Breast epithelium (tissue), 4 donors: ENCODE measurements at regions not wholly inside any gene's neighbourhood (a gene's known extent, or its start where the extent isn't known, plus 50 kb on each side); places are given as distances from the start of the nearest gene placed in this dataset.

Experiments used
- DNase-seq, 2 donors: peaks; one replicate each; pipeline ENCODE4 v3.0.0-alpha.2; 2019; ENCODE audit warnings: low spot score in 2 of 2
- H3K27ac ChIP-seq, 2 donors: fragments of 200-600 bp; sonication (generic) in 1 of 2; one replicate each; pipeline ENCODE4 v1.5.1; 2016 to 2019; ENCODE audit warnings: mild to moderate bottlenecking in 1 of 2
- H3K27me3 ChIP-seq, 2 donors: fragments of 200-600 bp; sonication (generic) in 1 of 2; one replicate each; pipeline versions ENCODE4 v1.5.1 to v1.6.0; 2017 to 2019; ENCODE audit warnings: control low read depth in 1 of 2, mild to moderate bottlenecking in 1 of 2
- H3K36me3 ChIP-seq: fragments of 200-600 bp; one replicate; pipeline ENCODE4 v1.5.1; 2019
- H3K4me1 ChIP-seq, 2 donors: fragments of 200-600 bp; sonication (generic); one replicate each; pipeline ENCODE4 v1.5.1; 2016 to 2019; ENCODE audit warnings: control low read depth in 1 of 2
- H3K4me3 ChIP-seq, 3 donors: fragments of 200-600 bp; sonication (generic); 1 replicate in 2 of 3; 2 replicates in 1 of 3; pipeline ENCODE4 v1.5.1; 2016 to 2019; ENCODE audit warnings: mild to moderate bottlenecking in 3 of 3, moderate library complexity in 2 of 3
- H3K9me3 ChIP-seq, 2 donors: fragments of 200-600 bp; sonication (generic) in 1 of 2; one replicate each; pipeline ENCODE4 v1.5.1; 2016 to 2019; ENCODE audit warnings: control low read depth in 1 of 2
- POLR2A ChIP-seq: fragments of 450-650 bp; IDR thresholded peaks from one replicate; pipeline ENCODE4 v1.6.1; 2016; ENCODE audit warnings: antibody characterized with exemption, mild to moderate bottlenecking, moderate library complexity
- POLR2AphosphoS5 ChIP-seq, 3 donors: sonication (generic); formaldehyde crosslinking; IDR thresholded peaks; one replicate each; pipeline ENCODE4 v1.6.1; 2017; ENCODE audit warnings: antibody characterized with exemption in 3 of 3
- intact Hi-C: fragments of 100-400 bp; cut with DNase I; formaldehyde crosslinking; loops from one replicate; pipeline ENCODE4 v1.15.1; 2023; ENCODE audit warnings: low total_unique reads
- TF ChIP-seq, protein P1 (sequence below), 3 donors: fragments of 450-650 bp; IDR thresholded peaks; one replicate each; pipeline ENCODE4 v1.5.1; 2016 to 2017; ENCODE audit warnings: antibody characterized with exemption in 3 of 3, mild to moderate bottlenecking in 3 of 3, moderate library complexity in 3 of 3

DNA sequence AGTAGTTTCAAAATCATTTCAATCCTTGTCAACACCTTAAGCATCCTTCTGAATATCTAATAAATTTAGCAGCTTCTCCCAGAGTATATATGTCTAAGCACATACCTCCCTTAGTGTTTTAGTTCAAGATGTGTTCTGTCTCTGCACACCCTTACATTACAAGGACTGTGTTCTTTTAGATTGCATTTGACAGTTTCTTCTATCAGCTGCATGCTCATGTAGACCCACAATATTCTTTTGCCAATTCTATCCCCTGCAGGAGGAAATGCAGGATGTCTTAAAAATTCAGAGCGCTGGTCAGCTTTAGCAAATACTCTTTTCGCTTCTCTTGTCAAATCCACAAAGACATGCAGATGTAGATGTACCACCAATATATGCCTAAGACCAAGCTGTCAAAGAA is 145.8 kb upstream of the SLC30A5 start:
- Histone ChIP-seq H3K9me3 (no peaks in the 10 kb centered on the region), H3K4me1 (peaks cover 0 to 10% of the 10 kb centered on the region in 2 donors), H3K27ac (no peak overlapping the region), H3K4me3 (no peak overlapping the region), H3K36me3 (no peaks in the 10 kb centered on the region), H3K27me3 (no peaks in the 10 kb centered on the region)
- TF ChIP-seq, protein P1, sequence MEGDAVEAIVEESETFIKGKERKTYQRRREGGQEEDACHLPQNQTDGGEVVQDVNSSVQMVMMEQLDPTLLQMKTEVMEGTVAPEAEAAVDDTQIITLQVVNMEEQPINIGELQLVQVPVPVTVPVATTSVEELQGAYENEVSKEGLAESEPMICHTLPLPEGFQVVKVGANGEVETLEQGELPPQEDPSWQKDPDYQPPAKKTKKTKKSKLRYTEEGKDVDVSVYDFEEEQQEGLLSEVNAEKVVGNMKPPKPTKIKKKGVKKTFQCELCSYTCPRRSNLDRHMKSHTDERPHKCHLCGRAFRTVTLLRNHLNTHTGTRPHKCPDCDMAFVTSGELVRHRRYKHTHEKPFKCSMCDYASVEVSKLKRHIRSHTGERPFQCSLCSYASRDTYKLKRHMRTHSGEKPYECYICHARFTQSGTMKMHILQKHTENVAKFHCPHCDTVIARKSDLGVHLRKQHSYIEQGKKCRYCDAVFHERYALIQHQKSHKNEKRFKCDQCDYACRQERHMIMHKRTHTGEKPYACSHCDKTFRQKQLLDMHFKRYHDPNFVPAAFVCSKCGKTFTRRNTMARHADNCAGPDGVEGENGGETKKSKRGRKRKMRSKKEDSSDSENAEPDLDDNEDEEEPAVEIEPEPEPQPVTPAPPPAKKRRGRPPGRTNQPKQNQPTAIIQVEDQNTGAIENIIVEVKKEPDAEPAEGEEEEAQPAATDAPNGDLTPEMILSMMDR (IDR thresholded peaks at IDR 0.05): no peak
- no peak for TF ChIP-seq POLR2A
- TF ChIP-seq POLR2AphosphoS5 (IDR thresholded peaks at IDR 0.05): no peak
- DNase-seq: no peak
- intact Hi-C loops: loop anchor here (5.0 kb wide), 1 partner anchor 51 kb away; no protein-coding TSS in a partner anchor

DNA sequence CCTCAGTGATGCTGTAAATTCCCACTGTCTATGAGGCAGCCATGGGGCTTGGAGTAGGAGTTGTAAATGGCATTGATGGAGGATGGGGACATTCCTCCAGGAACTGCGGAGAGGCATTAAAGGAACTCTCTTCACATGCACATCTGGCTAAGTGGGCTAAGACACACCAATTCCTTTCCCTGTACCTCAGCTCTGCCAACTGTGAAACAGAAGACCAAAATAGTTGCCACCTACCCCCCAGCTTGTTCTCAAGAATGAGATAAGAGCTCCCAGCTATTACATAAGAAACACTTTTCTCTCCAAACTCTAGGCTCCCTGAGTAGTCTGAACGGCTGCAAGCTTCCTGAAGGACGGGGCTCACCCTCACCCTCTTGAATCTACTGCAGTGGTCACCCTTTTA is 144.6 kb upstream of the SLC30A5 start:
- Histone ChIP-seq H3K4me3 (no peak overlapping the region), H3K27ac (peak overlapping the region; percentile 74 to 77), H3K27me3 (no peaks in the 10 kb centered on the region), H3K36me3 (no peaks in the 10 kb centered on the region), H3K4me1 (peaks cover 0 to 17% of the 10 kb centered on the region in 2 donors), H3K9me3 (no peaks in the 10 kb centered on the region)
- no peak for TF ChIP-seq POLR2AphosphoS5 (IDR thresholded peaks at IDR 0.05)
- no peak for TF ChIP-seq POLR2A
- TF ChIP-seq, protein P1 (IDR thresholded peaks at IDR 0.05): no peak
- DNase-seq: no peak
- intact Hi-C loops: loop anchor here (5.0 kb wide), 1 partner anchor 52 kb away; no protein-coding TSS in a partner anchor

DNA sequence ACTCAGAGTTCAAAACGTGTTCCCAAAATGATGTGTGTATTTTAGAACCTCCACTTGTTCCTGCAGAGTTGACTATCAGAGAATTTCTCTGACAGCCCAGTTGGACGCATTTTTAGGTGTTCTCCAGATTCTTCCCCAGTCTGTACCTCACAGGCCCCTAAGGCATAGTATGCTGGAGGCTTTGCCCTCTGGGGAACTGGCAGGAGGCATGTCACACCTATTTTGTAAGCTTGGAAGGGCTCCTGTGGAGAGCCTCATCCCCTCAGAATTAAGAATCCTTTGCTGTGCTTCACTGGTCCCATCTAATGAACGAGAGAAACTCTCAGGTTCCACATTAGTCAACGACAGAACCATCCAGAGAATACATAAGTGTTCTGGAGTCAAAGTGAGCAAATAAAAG is 144.1 kb upstream of the SLC30A5 start:
- H3K4me3 ChIP-seq: no peak overlapping the region
- TF ChIP-seq POLR2A: no peak
- TF ChIP-seq, protein P1 (IDR thresholded peaks at IDR 0.05): no peak
- no peaks in the 10 kb centered on the region for H3K27me3 ChIP-seq
- H3K27ac ChIP-seq: peak overlapping the region; percentile 74 to 77
- H3K36me3 ChIP-seq: no peaks in the 10 kb centered on the region
- H3K9me3 ChIP-seq: no peaks in the 10 kb centered on the region
- peaks cover 0 to 17% of the 10 kb centered on the region in 2 donors for H3K4me1 ChIP-seq
- no peak for DNase-seq
- intact Hi-C loops: loop anchor here (5.0 kb wide), 1 partner anchor 52 kb away; no protein-coding TSS in a partner anchor

DNA sequence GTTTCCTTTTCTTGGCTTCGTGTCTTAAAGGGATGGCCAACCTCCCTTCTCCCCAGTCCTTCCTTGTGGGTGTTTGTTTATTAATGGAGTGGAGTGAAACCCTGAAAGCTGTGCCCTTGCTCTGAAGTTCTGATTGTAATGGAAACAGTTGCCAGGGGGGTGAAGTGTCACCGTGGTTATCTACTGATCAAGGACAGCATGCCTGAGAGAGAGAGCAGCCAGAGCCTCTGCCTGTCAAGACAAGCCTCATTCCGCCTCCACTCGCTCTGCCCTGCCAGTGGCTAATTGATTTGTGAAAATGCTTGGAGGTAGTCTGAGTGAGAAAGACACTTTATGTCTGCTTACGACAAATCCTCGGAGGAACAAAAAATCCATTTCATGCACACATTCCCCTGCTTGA is 143.7 kb upstream of the SLC30A5 start:
- intact Hi-C loops: no loop called here
- peak in 2 of 3 donors; percentile 23 to 28 for TF ChIP-seq POLR2AphosphoS5 (IDR thresholded peaks at IDR 0.05)
- TF ChIP-seq POLR2A: no peak
- TF ChIP-seq, protein P1 (IDR thresholded peaks at IDR 0.05): no peak
- Histone ChIP-seq H3K27me3 (no peaks in the 10 kb centered on the region), H3K4me1 (peaks cover 0 to 17% of the 10 kb centered on the region in 2 donors), H3K4me3 (no peak overlapping the region), H3K9me3 (no peaks in the 10 kb centered on the region), H3K36me3 (no peaks in the 10 kb centered on the region), H3K27ac (peak overlapping the region; percentile 74 to 77)
- DNase-seq: peak in 1 of 2 donors; percentile 84

DNA sequence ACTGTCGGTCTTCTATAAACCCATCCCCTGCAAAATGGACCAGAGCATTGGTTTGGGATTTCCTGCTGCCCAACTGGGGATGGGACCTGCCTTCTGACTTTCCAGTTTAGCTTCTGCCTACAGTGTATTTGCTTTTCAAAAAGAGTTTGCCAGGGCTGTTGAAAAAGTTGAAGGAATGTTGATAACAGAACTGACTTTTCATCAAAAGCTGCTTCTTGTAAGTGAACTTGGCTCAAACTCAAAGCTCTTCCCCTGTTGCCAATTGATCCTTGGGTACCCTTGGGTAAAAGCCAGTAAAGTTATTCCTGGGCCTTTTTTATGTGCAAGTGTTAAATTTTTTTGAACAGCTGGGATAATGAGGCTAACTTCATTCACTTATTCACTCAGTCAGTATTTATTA is 142.9 kb upstream of the SLC30A5 start:
- Histone ChIP-seq H3K9me3 (no peaks in the 10 kb centered on the region), H3K4me1 (peaks cover 0 to 17% of the 10 kb centered on the region in 2 donors), H3K27ac (peak overlapping the region; percentile 74 to 77), H3K4me3 (no peak overlapping the region), H3K27me3 (no peaks in the 10 kb centered on the region), H3K36me3 (no peaks in the 10 kb centered on the region)
- intact Hi-C loops: no loop called here
- TF ChIP-seq POLR2AphosphoS5 (IDR thresholded peaks at IDR 0.05) (no peak), POLR2A (no peak)
- TF ChIP-seq, protein P1 (IDR thresholded peaks at IDR 0.05): no peak
- no peak for DNase-seq
